ENCODE measurements at regions not wholly inside any gene's neighbourhood (a gene's known extent, or its start where the extent isn't known, plus 50 kb on each side); places are given as distances from the start of the nearest gene placed in this dataset.

GRCh38 chr4:65190780-65191179, 479.5 kb downstream of the EPHA5 start:
- BruUV-seq (replicated peaks): no TSS peak
- FAIRE-seq (no peak), ATAC-seq (no peak), DNase-seq (ENCODE audit: low spot score) (no peak)
- ChIA-PET CTCF (ENCODE audit: low intra/inter-chr PET ratio, low total read pairs) (no interaction called here), POLR2A (no interaction called here)
- H3K79me2 ChIP-seq (ENCODE audit: insufficient read depth, low read length): no peaks in the 10 kb centered on the region
- H4K20me1 ChIP-seq (ENCODE audit: insufficient read depth, low read length): no peaks in the 10 kb centered on the region
- TF ChIP-seq THYN1 (CRISPR knock-in tag; IDR thresholded peaks at IDR 0.05; ENCODE audit: borderline replicate concordance, low read depth): no peak
- no peak for TF ChIP-seq ZFAT (CRISPR knock-in tag; conservative IDR thresholded peaks at IDR 0.05)
- no peak for TF ChIP-seq ZBTB40 (IDR thresholded peaks at IDR 0.05)
- TF ChIP-seq ZBTB40 (CRISPR knock-in tag; IDR thresholded peaks at IDR 0.05): no peak
- no peak for TF ChIP-seq YY1 (IDR thresholded peaks at IDR 0.05; ENCODE audit: insufficient read depth, insufficient replicate concordance, low read depth, low read length)
- no peak for TF ChIP-seq SMC3 (IDR thresholded peaks at IDR 0.05; ENCODE audit: low read length)
- no peak for TF ChIP-seq GATA4 (IDR thresholded peaks at IDR 0.05; ENCODE audit: borderline replicate concordance, low read depth)
- no peak for TF ChIP-seq ZHX2 (IDR thresholded peaks at IDR 0.05; ENCODE audit: low read depth)
- no peak for TF ChIP-seq ZHX2 (CRISPR knock-in tag; IDR thresholded peaks at IDR 0.05; ENCODE audit: borderline replicate concordance)
- H3K4me2 ChIP-seq (ENCODE audit: low read depth, low read length): no peak overlapping the region
- H3K9ac ChIP-seq (ENCODE audit: insufficient read depth, low read depth, low read length): no peak overlapping the region
- no peaks in the 10 kb centered on the region for H3K36me3 ChIP-seq (replicated peaks in 1 of 2; ENCODE audit: control insufficient read depth in 1 of 2, insufficient read depth in 2 of 2, low read length in 2 of 2)
- no peaks in the 10 kb centered on the region for H3K4me1 ChIP-seq (ENCODE audit: insufficient read depth, low read length)
- no peak overlapping the region for H3K27ac ChIP-seq (ENCODE audit: extremely low read length, insufficient read depth, low read length)
- intact Hi-C loops (cut with micrococcal nuclease; ENCODE audit: unreplicated experiment) (no loop called here), in situ Hi-C loops (cut with HindIII; ENCODE audit: extremely low pct_ligation_motif_present, low pct_unique_long_range_greater_than_20kb) (no loop called here)
- no peak overlapping the region for H2AFZ ChIP-seq (ENCODE audit: low read length)
- no peaks in the 10 kb centered on the region for H3K9me3 ChIP-seq (ENCODE audit: low read length)
- no peaks in the 10 kb centered on the region for H3K27me3 ChIP-seq (ENCODE audit: control insufficient read depth in 1 of 2, insufficient read depth in 2 of 2, low read length in 2 of 2)
- 71% methylated on average over 2 of the region's 2 CpGs for WGBS (ENCODE audit: low lambda C conversion rate)
- H3K4me3 ChIP-seq (replicated peaks in 1 of 3; ENCODE audit: insufficient read depth in 1 of 3, low read depth in 2 of 3, low read length in 3 of 3): no peak overlapping the region

All from HepG2 (cell line).